HEK293 (cell line): ENCODE measurements at regions not wholly inside any gene's neighbourhood (a gene's known extent, or its start where the extent isn't known, plus 50 kb on each side); places are given as distances from the start of the nearest gene placed in this dataset.

Experiments
- CTCF ChIP-seq: fragments of 450-650 bp; formaldehyde crosslinking; IDR thresholded peaks from 2 replicates; pipeline ENCODE4 v1.5.1; 2016; ENCODE audit warnings: missing biosample characterization, missing genetic modification characterization
- YY1 ChIP-seq: fragments of 450-650 bp; formaldehyde crosslinking; IDR thresholded peaks from 2 replicates; pipeline ENCODE4 v1.5.1; 2018; ENCODE audit warnings: missing biosample characterization, missing genetic modification characterization
- ZEB2 ChIP-seq: fragments of 450-650 bp; formaldehyde crosslinking; IDR thresholded peaks from 2 replicates; pipeline ENCODE4 v1.5.1; 2016; ENCODE audit warnings: missing biosample characterization, missing genetic modification characterization
- ZNF121 ChIP-seq: fragments of 450-650 bp; formaldehyde crosslinking; IDR thresholded peaks from 2 replicates; pipeline ENCODE4 v1.5.1; 2016; ENCODE audit warnings: missing biosample characterization, missing genetic modification characterization

GRCh38 chr10:78972160-78972946 is 96.4 kb upstream of the ZMIZ1 start:
- TF ChIP-seq ZNF121 (tag by site-specific recombination), result no peak
- no peak for TF ChIP-seq YY1 (tag by site-specific recombination)
- TF ChIP-seq ZEB2, result no peak
- TF ChIP-seq CTCF (tag by site-specific recombination), result no peak
